ENCODE measurements at regions not wholly inside any gene's neighbourhood (a gene's known extent, or its start where the extent isn't known, plus 50 kb on each side); places are given as distances from the start of the nearest gene placed in this dataset.

GRCh38 chr2:104572834-104573233, 281.1 kb upstream of the POU3F3 start:
- ChIA-PET CTCF (no interaction called here), POLR2A (no interaction called here)
- DNase-seq = no peak
- TF ChIP-seq SIN3A (IDR thresholded peaks at IDR 0.05; ENCODE audit: borderline replicate concordance, low read depth, low read length) (no peak), MEF2A (IDR thresholded peaks at IDR 0.05; ENCODE audit: borderline replicate concordance, low read depth) (no peak), NFIC (IDR thresholded peaks at IDR 0.05; ENCODE audit: borderline replicate concordance) (no peak), TEAD4 (IDR thresholded peaks at IDR 0.05; ENCODE audit: borderline replicate concordance, insufficient read depth) (no peak), USF2 (IDR thresholded peaks at IDR 0.05; ENCODE audit: borderline replicate concordance, low read depth, low read length) (no peak), EZH2phosphoT487 (IDR thresholded peaks at IDR 0.05; ENCODE audit: borderline replicate concordance, low read depth) (no peak), TCF12 (IDR thresholded peaks at IDR 0.05) (no peak), RCOR1 (IDR thresholded peaks at IDR 0.05; ENCODE audit: low read length) (no peak), ZBTB33 (IDR thresholded peaks at IDR 0.05; ENCODE audit: borderline replicate concordance, low read depth) (no peak), YY1 (IDR thresholded peaks at IDR 0.05; ENCODE audit: low read depth) (no peak)
- no peaks in the 10 kb centered on the region; a peak in 1 of 4 replicates for H3K4me1 ChIP-seq (ENCODE audit: control insufficient read depth in 1 of 2, insufficient read depth in 2 of 2, low read depth in 1 of 2, low read length in 1 of 2)
- H3K27ac ChIP-seq (ENCODE audit: low read depth in 2 of 2, low read length in 1 of 2) = no peak overlapping the region
- no peaks in the 10 kb centered on the region for H4K20me1 ChIP-seq (ENCODE audit: insufficient read depth)
- no peaks in the 10 kb centered on the region for H3F3A ChIP-seq (replicated peaks; ENCODE audit: insufficient read depth)
- no peaks in the 10 kb centered on the region for H3K9me2 ChIP-seq
- no peaks in the 10 kb centered on the region for H3K9me3 ChIP-seq
- no peaks in the 10 kb centered on the region for H3K79me2 ChIP-seq (ENCODE audit: insufficient read depth)
- no peak overlapping the region for H3K9ac ChIP-seq
- H3K27me3 ChIP-seq (ENCODE audit: insufficient read depth) = no peaks in the 10 kb centered on the region
- 12% methylated on average over 4 of the region's 4 CpGs for WGBS (ENCODE audit: low lambda C conversion rate)
- no peaks in the 10 kb centered on the region for H3K36me3 ChIP-seq (replicated peaks in 1 of 2; ENCODE audit: control insufficient read depth in 1 of 2, insufficient read depth in 2 of 2, low read length in 1 of 2)
- H3K4me2 ChIP-seq = no peak overlapping the region
- no peak overlapping the region for H3K4me3 ChIP-seq (ENCODE audit: low read depth in 2 of 2, low read length in 1 of 2)
- H2AFZ ChIP-seq (ENCODE audit: low read depth) = no peak overlapping the region

DNA sequence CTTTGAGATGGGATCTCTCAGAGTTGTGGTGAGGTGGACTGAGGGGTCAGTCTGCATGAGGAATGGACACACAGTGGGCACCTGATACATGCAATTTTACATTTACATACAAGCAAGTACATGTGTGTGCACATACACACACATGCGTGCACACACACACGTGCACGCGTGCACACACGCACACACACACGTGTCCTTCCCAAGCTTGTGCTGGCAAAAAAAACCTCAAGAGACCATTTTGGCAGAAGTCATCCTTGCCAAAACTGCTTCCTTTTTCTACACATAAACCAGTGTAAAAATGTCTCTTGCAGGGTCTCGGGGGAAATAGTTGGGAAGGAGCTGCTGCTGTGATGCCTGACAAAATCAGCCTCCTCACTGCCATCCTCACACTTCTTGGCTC, 279.5 kb upstream of the POU3F3 start:
- Histone ChIP-seq H3K9me2 (no peaks in the 10 kb centered on the region), H3F3A (replicated peaks; ENCODE audit: insufficient read depth) (no peaks in the 10 kb centered on the region), H3K9me3 (no peaks in the 10 kb centered on the region), H4K20me1 (ENCODE audit: insufficient read depth) (no peaks in the 10 kb centered on the region), H3K79me2 (ENCODE audit: insufficient read depth) (no peaks in the 10 kb centered on the region), H3K36me3 (replicated peaks in 1 of 2; ENCODE audit: control insufficient read depth in 1 of 2, insufficient read depth in 2 of 2, low read length in 1 of 2) (no peaks in the 10 kb centered on the region), H3K4me1 (ENCODE audit: control insufficient read depth in 1 of 2, insufficient read depth in 2 of 2, low read depth in 1 of 2, low read length in 1 of 2) (no peaks in the 10 kb centered on the region; a peak in 1 of 4 replicates), H3K4me3 (ENCODE audit: low read depth in 2 of 2, low read length in 1 of 2) (no peak overlapping the region), H3K27me3 (ENCODE audit: insufficient read depth) (no peaks in the 10 kb centered on the region), H3K27ac (ENCODE audit: low read depth in 2 of 2, low read length in 1 of 2) (no peak overlapping the region), H3K4me2 (no peak overlapping the region), H3K9ac (no peak overlapping the region), H2AFZ (ENCODE audit: low read depth) (no peak overlapping the region)
- no peak for TF ChIP-seq RFX5 (IDR thresholded peaks at IDR 0.05; ENCODE audit: low read length)
- no peak for TF ChIP-seq NFIC (IDR thresholded peaks at IDR 0.05; ENCODE audit: borderline replicate concordance)
- no peak for TF ChIP-seq FOXJ3 (CRISPR knock-in tag; IDR thresholded peaks at IDR 0.05)
- no peak for TF ChIP-seq EP300 (IDR thresholded peaks at IDR 0.05; ENCODE audit: borderline replicate concordance in 1 of 2, low read depth in 1 of 2, low read length in 1 of 2)
- no peak for TF ChIP-seq USF1 (IDR thresholded peaks at IDR 0.05; ENCODE audit: borderline replicate concordance, low read depth)
- no peak for TF ChIP-seq SIN3A (IDR thresholded peaks at IDR 0.05; ENCODE audit: borderline replicate concordance, low read depth, low read length)
- TF ChIP-seq ELF1 (IDR thresholded peaks at IDR 0.05) = no peak
- no peak for TF ChIP-seq RAD21 (IDR thresholded peaks at IDR 0.05; ENCODE audit: low read length)
- TF ChIP-seq TAF1 (IDR thresholded peaks at IDR 0.05; ENCODE audit: borderline replicate concordance, low read depth, low read length) = no peak
- ChIA-PET POLR2A (no interaction called here), CTCF (no interaction called here)
- DNase-seq = no peak
- WGBS (ENCODE audit: low lambda C conversion rate) = 66% methylated on average over 7 of the region's 7 CpGs
